ENCODE measurements at regions not wholly inside any gene's neighbourhood (a gene's known extent, or its start where the extent isn't known, plus 50 kb on each side); places are given as distances from the start of the nearest gene placed in this dataset.
"Not testable (repeated sequence)": the region's sequence is repeated elsewhere in the genome, so short reads cannot be mapped to it uniquely, and the experiment has no call there.

GRCh38 chr2:138395565-138396306, 105.8 kb upstream of the SPOPL start:
- DNase-seq: no peak

- DNase-seq: no peak
Measured at GRCh38 chr2:138396843-138397242, 104.7 kb upstream of the SPOPL start.

GRCh38 chr2:138403431-138403927, 98.1 kb upstream of the SPOPL start:
- no peak for DNase-seq

- no peak for DNase-seq
Measured at GRCh38 chr2:138414014-138414413, 87.6 kb upstream of the SPOPL start.

- no peak for DNase-seq
Measured at GRCh38 chr2:138415985-138416384, 85.6 kb upstream of the SPOPL start.

- DNase-seq: no peak
Measured at GRCh38 chr2:138418453-138418852, 83.1 kb upstream of the SPOPL start.

GRCh38 chr2:138421315-138421970, 80.1 kb upstream of the SPOPL start:
- no peak for DNase-seq

- no peak for DNase-seq
Measured at GRCh38 chr2:138421971-138422335, 79.6 kb upstream of the SPOPL start.

- DNase-seq: no peak
Measured at GRCh38 chr2:138423198-138423597, 78.4 kb upstream of the SPOPL start.

- DNase-seq: no peak
Measured at GRCh38 chr2:138423745-138424144, 77.8 kb upstream of the SPOPL start.

- no peak for DNase-seq
Measured at GRCh38 chr2:138424436-138425140, 77.0 kb upstream of the SPOPL start.

GRCh38 chr2:138426116-138426515, 75.5 kb upstream of the SPOPL start:
- not testable (repeated sequence) for DNase-seq

- no peak for DNase-seq
Measured at GRCh38 chr2:138428710-138429440, 72.7 kb upstream of the SPOPL start.

GRCh38 chr2:138430181-138430580, 71.4 kb upstream of the SPOPL start:
- no peak for DNase-seq

- no peak for DNase-seq
Measured at GRCh38 chr2:138432971-138433370, 68.6 kb upstream of the SPOPL start.

- DNase-seq: no peak
Measured at GRCh38 chr2:138433995-138434951, 67.3 kb upstream of the SPOPL start.

GRCh38 chr2:138435701-138436100, 65.9 kb upstream of the SPOPL start:
- DNase-seq: no peak

- no peak for DNase-seq
Measured at GRCh38 chr2:138439733-138440132, 61.8 kb upstream of the SPOPL start.

- DNase-seq: no peak
Measured at GRCh38 chr2:138440759-138441158, 60.8 kb upstream of the SPOPL start.

- no peak for DNase-seq
Measured at GRCh38 chr2:138441916-138442315, 59.7 kb upstream of the SPOPL start.

- no peak for DNase-seq
Measured at GRCh38 chr2:138444411-138444810, 57.2 kb upstream of the SPOPL start.

GRCh38 chr2:138445227-138445626, 56.3 kb upstream of the SPOPL start:
- DNase-seq: no peak
